Psoas muscle (tissue), 7 donors: ENCODE measurements at regions not wholly inside any gene's neighbourhood (a gene's known extent, or its start where the extent isn't known, plus 50 kb on each side); places are given as distances from the start of the nearest gene placed in this dataset.

Experiments
- ATAC-seq, 4 donors: fragments of 200-7000 bp; cut with Tn5 transposase; one replicate each; pipeline ENCODE4 v1.9.1; 2020; ENCODE audit warnings: moderate library complexity in 3 of 4, mild to moderate bottlenecking in 2 of 4
- DNase-seq, 2 donors: peaks; one replicate each; pipeline ENCODE4 v3.0.0-alpha.2; 2020
- H3K27ac ChIP-seq: fragments of 200-600 bp; one replicate; pipeline ENCODE4 v1.8.0; 2022
- H3K27me3 ChIP-seq, 3 donors: fragments of 200-600 bp in 1 of 3; one replicate each; pipeline versions ENCODE4 v1.6.1 to v1.8.0; 2013 to 2022; ENCODE audit warnings: low read length in 2 of 3, mild to moderate bottlenecking in 2 of 3, moderate library complexity in 1 of 3; ENCODE audit not compliant: insufficient read depth in 3 of 3
- H3K36me3 ChIP-seq, 2 donors: fragments of 200-600 bp in 1 of 2; one replicate each; pipeline versions ENCODE4 v1.6.1 to v1.8.0; 2013 to 2022; ENCODE audit warnings: low read depth in 1 of 2, mild to moderate bottlenecking in 1 of 2, moderate library complexity in 1 of 2; ENCODE audit not compliant: insufficient read depth in 1 of 2
- H3K4me1 ChIP-seq: fragments of 200-600 bp; one replicate; pipeline ENCODE4 v1.8.0; 2022
- H3K4me3 ChIP-seq: fragments of 200-600 bp; one replicate; pipeline ENCODE4 v1.8.0; 2022; ENCODE audit warnings: mild to moderate bottlenecking
- H3K9me3 ChIP-seq: fragments of 200-600 bp; one replicate; pipeline ENCODE4 v1.8.0; 2022
- CTCF ChIP-seq: fragments of 200-600 bp; IDR thresholded peaks from one replicate; pipeline ENCODE4 v1.8.0; 2022; ENCODE audit warnings: antibody characterized with exemption
- WGBS, 3 donors: extraction: QIAGEN DNeasy Blood & Tissue Kit; methylation state at CpG; one replicate each; pipeline versions ENCODE4 v1.1.6 to v1.1.7; 2013; 5-methylcytosine and 5-hydroxymethylcytosine counted together
- intact Hi-C, 2 donors: fragments of 100-400 bp; cut with DNase I; formaldehyde crosslinking; loops; one replicate each; pipeline versions ENCODE4 v1.11.0 to v1.14.2; 2022
- donor health status: healthy with polysubstance abuse.
- donor health status: DM: no; HTN: no; CAD: no; lungs with moderate emphysema.
- donor health status: Bipolar disorder and iron deficiency.
- donor health status: healthy.
- donor health status: DM: yes; HTN: yes; CAD: no.
- donor health status: DM: no; HTN: no; CAD: no.
- donor health status: DM: yes; HTN: yes; CAD: no.

- no peak for ATAC-seq
Measured at GRCh38 chr6:51019806-51020205, 201.1 kb downstream of the TFAP2B start.

GRCh38 chr6:51021171-51021570, 202.5 kb downstream of the TFAP2B start:
- WGBS, 3 donors = 49 to 50% (median 50%) methylated on average over 3 of the region's 3 CpGs
- no peaks in the 10 kb centered on the region for H3K4me1 ChIP-seq
- DNase-seq (no peak), ATAC-seq (no peak)
- H3K9me3 ChIP-seq = no peaks in the 10 kb centered on the region
- no peaks in the 10 kb centered on the region for H3K36me3 ChIP-seq
- H3K4me3 ChIP-seq = no peak overlapping the region
- H3K27ac ChIP-seq = no peak overlapping the region
- intact Hi-C loops = no loop called here
- no peak for TF ChIP-seq CTCF
- no peaks in the 10 kb centered on the region for H3K27me3 ChIP-seq

More at GRCh38 chr6:51019806-51020205, 201.1 kb downstream of the TFAP2B start:
- no peak for TF ChIP-seq CTCF
- intact Hi-C loops = no loop called here
- DNase-seq = no peak
- Histone ChIP-seq H3K4me3 (no peak overlapping the region), H3K4me1 (no peaks in the 10 kb centered on the region), H3K36me3 (no peaks in the 10 kb centered on the region), H3K27ac (no peak overlapping the region), H3K9me3 (no peaks in the 10 kb centered on the region), H3K27me3 (no peaks in the 10 kb centered on the region)
- 27 to 39% (median 28%) methylated on average over 5 of the region's 5 CpGs for WGBS, 3 donors

GRCh38 chr6:51024126-51024525, 205.5 kb downstream of the TFAP2B start:
- ATAC-seq = no peak
- intact Hi-C loops = no loop called here
- H3K4me1 ChIP-seq = no peaks in the 10 kb centered on the region
- TF ChIP-seq CTCF = no peak
- H3K27ac ChIP-seq = no peak overlapping the region
- H3K9me3 ChIP-seq = no peaks in the 10 kb centered on the region
- H3K27me3 ChIP-seq = no peaks in the 10 kb centered on the region
- WGBS, 3 donors = 64 to 70% (median 68%) methylated on average over 3 of the region's 3 CpGs
- no peaks in the 10 kb centered on the region for H3K36me3 ChIP-seq
- DNase-seq = no peak
- H3K4me3 ChIP-seq = no peak overlapping the region

GRCh38 chr6:51025082-51025777, 206.6 kb downstream of the TFAP2B start:
- DNase-seq (peak in 1 of 2 donors; percentile 19), ATAC-seq (no peak)
- no peak overlapping the region for H3K27ac ChIP-seq
- no peaks in the 10 kb centered on the region for H3K9me3 ChIP-seq
- TF ChIP-seq CTCF = no peak
- H3K4me3 ChIP-seq = no peak overlapping the region
- intact Hi-C loops = no loop called here
- no peaks in the 10 kb centered on the region for H3K36me3 ChIP-seq
- WGBS, 3 donors = 74 to 79% (median 75%) methylated on average over 18 of the region's 18 CpGs
- no peaks in the 10 kb centered on the region for H3K27me3 ChIP-seq
- H3K4me1 ChIP-seq = no peaks in the 10 kb centered on the region
